GM21528 (cell line): ENCODE measurements at regions not wholly inside any gene's neighbourhood (a gene's known extent, or its start where the extent isn't known, plus 50 kb on each side); places are given as distances from the start of the nearest gene placed in this dataset.

Source experiments
- ATAC-seq: cut with Tn5 transposase; IDR thresholded peaks from one replicate; pipeline ENCODE4 v1.9.1; 2021; ENCODE audit warnings: mild to moderate bottlenecking, moderate library complexity; ENCODE audit not compliant: unreplicated experiment, low FRiP score

GRCh38 chr1:87937831-87938395, 609.2 kb downstream of the LMO4 start:
- ATAC-seq, result no peak

DNA sequence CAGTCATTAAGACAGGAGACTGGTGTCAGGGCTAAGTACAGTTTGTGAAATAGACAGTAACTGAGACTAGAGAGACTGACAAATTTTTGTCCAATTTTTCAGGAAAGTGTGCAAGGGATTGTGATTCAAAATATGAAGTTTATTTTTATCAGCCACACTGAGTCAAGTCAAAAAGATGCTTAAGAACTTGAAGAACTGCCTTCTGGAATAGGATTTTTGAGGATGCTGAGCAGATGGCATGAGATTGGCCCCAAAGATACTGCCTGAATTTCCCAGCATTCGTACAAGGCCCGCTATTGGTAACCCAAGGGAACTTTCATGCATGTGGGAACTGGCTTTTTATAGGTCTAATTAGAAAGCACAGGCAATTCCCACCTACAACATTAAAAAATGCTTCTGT, 610.0 kb downstream of the LMO4 start:
- ATAC-seq, result no peak

- no peak for ATAC-seq
Measured at GRCh38 chr1:87939444-87939843, 610.8 kb downstream of the LMO4 start.

GRCh38 chr1:87940421-87940820, 611.7 kb downstream of the LMO4 start:
- no peak for ATAC-seq

- ATAC-seq, result no peak
Measured at GRCh38 chr1:87941337-87941946, 612.8 kb downstream of the LMO4 start.

DNA sequence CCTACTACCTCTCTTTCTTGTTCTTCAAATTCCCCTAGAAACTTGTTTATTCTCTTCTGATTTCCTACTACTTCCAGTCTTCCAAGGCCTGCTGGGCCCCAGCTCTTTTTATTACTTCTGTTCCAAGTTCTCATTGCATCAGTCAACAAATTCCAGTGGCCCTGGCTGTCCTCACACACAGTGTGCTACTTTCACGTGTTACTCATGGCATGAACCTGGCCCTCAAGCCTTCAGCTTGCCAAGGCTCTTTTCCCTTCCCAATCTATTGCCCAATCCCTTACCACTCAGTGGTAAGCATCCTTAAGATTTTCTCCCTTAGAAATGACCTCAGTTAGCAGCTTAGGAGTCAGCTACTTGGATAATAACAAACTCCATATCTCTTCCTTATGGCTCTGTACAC, 613.5 kb downstream of the LMO4 start:
- ATAC-seq, result no peak

GRCh38 chr1:87949711-87950110, 621.0 kb downstream of the LMO4 start:
- ATAC-seq, result no peak

GRCh38 chr1:87950369-87950768, 621.7 kb downstream of the LMO4 start:
- no peak for ATAC-seq

- no peak for ATAC-seq
Measured at GRCh38 chr1:87951409-87951808, 622.7 kb downstream of the LMO4 start.

GRCh38 chr1:87951852-87952251, 623.2 kb downstream of the LMO4 start:
- ATAC-seq, result no peak

GRCh38 chr1:87953121-87953520, 624.4 kb downstream of the LMO4 start:
- ATAC-seq, result no peak

- peak; percentile 81 for ATAC-seq
Measured at GRCh38 chr1:87953732-87954344, 625.2 kb downstream of the LMO4 start.

DNA sequence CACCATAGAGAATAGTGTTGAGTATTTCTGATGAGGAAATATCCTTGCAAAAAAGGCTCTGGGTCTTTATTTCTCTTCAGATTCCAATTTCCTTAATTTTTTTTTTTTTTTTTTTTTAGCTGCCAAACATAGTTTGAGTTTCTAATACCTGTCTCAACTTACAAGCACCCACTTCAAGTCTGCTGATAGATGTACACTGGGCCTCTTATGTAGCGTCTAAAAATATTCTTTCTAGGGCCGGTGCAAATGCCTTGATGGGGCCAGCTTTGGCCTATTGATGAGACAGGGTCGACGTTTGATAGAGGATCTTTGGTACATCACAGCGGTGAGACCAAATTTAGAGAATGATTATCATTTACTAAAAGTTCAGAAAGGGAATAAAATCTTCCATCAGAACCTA, 626.4 kb downstream of the LMO4 start:
- ATAC-seq, result no peak

GRCh38 chr1:87956072-87956471, 627.4 kb downstream of the LMO4 start:
- no peak for ATAC-seq

DNA sequence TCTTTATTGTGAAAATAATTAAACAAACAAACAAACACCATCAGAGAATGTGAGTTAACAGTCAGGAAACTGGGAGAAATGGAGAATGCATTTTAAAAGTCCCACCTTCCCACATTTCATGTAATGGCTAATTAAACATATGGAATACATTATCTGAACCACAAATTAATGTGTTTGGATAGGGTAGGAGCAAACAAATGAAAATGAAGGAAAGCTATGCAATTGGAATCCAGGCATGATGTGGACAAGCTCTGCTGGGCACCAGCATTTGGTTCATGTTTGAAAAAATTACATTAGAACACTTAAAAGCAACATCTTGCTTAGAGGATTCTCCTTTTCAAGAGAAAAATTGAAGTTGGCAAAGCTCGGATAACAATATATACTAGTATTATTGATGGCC, 628.1 kb downstream of the LMO4 start:
- ATAC-seq, result no peak

DNA sequence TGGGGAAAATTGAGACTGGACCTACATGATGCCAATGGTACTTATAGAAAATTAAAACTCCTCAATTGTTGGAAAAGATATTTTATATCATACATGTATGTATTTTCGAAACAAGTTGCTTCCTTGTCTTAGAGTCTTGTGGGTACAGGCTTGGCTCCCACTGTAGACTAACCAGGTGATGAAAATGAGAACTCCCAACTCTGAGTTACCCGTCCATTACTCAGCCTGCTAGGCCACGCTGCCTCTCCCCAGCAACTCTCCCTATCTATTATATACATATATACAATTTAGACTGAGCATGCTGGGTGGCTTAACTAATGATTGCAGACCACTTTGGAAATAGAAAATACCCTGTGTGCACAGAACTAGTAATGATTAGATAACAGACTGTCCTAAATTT, 628.7 kb downstream of the LMO4 start:
- no peak for ATAC-seq

DNA sequence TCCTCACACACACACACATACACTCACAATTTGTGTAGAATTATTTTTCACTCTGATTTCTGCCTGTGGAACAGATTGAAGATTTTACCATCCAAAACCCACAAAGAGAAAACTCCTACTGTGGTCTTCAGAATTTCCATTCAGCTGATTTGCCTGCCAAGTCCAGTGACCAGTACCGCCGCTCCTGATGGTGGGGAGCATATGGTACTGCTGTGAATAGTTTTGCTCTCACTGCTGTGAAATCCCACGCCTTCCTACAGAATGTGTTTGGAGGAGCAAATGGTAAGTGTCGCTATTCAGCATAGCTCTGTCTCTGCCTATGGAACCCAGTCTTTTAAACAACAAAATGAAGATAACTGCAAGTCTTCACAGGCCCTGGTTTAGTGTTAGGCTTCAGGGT, 629.5 kb downstream of the LMO4 start:
- ATAC-seq, result no peak

DNA sequence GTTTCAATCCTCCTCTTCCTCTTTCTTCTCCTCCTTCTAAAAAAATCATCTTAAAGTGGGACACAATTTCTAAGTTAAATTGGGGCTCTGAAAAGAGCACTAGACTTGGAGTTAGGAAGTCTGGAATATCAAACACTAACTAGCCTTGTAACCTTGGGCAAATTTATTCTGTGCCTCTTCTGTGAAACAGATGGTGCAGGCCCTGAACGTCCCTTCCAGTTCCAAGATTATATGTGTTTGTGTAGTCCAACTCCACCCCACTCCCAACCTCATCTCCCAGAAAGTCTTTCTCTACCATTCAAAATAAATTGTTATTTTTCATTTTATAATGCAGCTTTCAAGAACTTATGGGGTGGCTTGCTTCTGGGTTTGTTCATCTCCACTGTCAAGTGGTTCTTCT, 630.0 kb downstream of the LMO4 start:
- no peak for ATAC-seq

DNA sequence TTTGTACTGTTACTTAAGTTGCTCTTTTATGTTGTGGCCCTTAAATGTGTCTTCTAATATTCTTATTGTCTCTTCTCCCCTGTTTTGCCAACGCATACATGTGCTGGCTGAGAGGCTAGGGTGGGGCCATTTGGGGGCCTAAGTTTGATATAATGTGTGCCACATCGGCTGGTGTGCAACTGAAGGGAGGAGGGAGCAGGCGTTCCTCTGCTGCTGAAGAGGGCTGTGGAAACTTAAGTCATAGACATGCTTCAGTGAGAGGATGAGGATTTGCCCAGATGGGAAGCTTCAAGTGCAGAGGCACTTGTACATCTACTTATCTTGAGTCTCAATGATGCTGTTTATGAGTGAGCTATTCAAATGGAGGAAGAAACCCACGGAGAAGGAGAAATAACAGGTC, 630.6 kb downstream of the LMO4 start:
- ATAC-seq, result no peak

- no peak for ATAC-seq
Measured at GRCh38 chr1:87961992-87962391, 633.3 kb downstream of the LMO4 start.

DNA sequence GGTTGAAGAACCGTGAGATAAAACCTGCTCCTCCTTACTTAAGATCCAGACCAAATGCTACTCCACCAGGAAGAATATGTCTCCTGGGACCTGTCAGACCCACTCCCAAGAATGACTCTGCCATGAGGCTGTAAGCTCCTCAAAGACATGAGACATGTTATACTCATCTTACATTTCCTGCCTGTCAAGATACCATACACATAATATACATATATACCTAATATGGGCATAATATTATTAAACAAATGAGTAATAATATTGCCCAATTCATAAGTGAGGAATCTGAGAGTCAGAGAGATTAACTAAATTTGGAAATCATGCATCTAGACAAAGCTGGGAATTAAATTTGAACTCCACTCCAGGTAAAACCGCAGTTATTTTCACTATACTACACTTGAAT, 634.9 kb downstream of the LMO4 start:
- no peak for ATAC-seq

- no peak for ATAC-seq
Measured at GRCh38 chr1:87965193-87965592, 636.5 kb downstream of the LMO4 start.
